ENCODE measurements at regions not wholly inside any gene's neighbourhood (a gene's known extent, or its start where the extent isn't known, plus 50 kb on each side); places are given as distances from the start of the nearest gene placed in this dataset.

GRCh38 chr18:55090564-55091188, 131.4 kb upstream of the CCDC68 start:
- peak; percentile 47 for DNase-seq (ENCODE audit: low read depth)

DNA sequence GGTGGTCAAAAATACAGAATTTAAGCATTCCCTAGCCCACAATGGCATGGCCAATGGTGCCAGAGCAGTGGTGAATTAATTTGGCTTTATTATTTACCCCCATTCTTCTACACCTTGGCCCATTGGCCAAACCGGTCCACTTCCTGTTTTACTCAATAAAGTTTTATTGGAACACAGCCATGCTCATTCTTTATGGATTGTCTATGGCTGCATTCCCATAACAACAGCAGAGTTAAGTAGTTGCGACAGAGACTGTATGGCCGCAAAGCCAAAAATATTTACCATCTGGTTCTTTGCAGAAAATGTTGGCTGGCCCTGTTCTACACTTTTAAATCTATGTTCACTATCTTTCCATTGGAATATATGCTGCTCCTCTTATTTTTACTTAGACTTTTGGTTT, 130.3 kb upstream of the CCDC68 start:
- DNase-seq (ENCODE audit: low read depth): no peak

GRCh38 chr18:55088561-55088960, 129.3 kb upstream of the CCDC68 start:
- no peak for DNase-seq (ENCODE audit: low read depth)

DNA sequence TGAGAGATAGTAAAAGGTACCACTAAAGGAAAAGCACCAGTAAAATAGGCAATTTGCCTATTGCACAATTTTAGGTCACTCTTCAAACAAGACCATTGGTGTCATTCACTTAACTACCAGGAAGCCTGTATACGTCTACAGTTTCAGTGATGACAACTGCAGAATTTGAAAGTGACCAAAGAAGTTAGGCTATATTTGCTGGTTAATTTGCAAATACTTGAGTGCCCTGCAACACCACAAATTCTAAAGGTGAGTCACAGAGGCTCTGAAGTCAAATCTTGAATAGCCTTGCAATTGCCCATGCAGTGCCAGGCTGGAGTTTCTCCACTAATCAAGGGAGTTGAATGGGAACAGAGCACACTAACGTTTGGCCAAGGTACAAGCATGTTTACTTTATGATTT, 128.7 kb upstream of the CCDC68 start:
- no peak for DNase-seq (ENCODE audit: low read depth)

GRCh38 chr18:55086906-55087305, 127.6 kb upstream of the CCDC68 start:
- DNase-seq (ENCODE audit: low read depth): no peak

- no peak for DNase-seq (ENCODE audit: low read depth)
Observed at GRCh38 chr18:55085557-55086285, 126.5 kb upstream of the CCDC68 start.

DNA sequence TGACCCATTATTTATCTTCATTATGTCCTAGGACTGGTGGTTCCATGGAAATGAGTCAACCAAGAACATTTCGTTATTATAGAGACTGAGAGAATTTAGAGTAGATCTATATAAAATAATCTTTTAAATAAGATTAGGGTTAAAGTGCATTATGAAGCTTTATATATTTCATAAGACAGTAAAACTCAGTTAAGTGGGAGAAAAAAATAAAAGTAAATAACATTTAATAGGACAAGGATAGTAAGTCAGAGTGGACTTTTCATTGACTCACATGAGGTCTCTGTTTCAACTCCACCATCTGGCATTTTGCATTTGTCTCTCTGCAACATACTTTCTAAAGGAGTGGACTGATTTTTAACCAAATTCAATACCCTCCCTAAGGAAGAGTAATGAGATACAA, 125.3 kb upstream of the CCDC68 start:
- DNase-seq (ENCODE audit: low read depth): no peak

DNA sequence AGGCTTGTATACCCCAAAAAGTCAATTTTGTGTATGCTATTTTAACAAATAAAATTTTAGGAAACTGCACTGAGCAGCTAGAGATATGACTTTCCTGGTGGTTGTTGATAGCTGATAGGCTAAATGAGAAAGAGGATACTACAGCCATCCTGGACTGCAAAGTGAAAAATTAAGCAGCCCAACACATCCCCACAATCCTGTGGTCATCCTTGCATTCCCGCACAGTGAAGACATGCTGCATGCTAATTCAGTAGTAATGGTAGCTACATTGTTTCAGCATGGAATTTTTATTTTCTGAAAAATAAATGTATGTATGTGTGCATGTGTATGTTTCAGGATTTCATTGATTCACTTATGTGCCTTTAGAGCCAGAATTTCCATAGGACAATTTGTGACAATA, 124.2 kb upstream of the CCDC68 start:
- DNase-seq (ENCODE audit: low read depth): peak; percentile 70

GRCh38 chr18:55079481-55080355, 120.5 kb upstream of the CCDC68 start:
- peak; percentile 21 for DNase-seq (ENCODE audit: low read depth)

GRCh38 chr18:55079067-55079466, 119.8 kb upstream of the CCDC68 start:
- no peak for DNase-seq (ENCODE audit: low read depth)

DNA sequence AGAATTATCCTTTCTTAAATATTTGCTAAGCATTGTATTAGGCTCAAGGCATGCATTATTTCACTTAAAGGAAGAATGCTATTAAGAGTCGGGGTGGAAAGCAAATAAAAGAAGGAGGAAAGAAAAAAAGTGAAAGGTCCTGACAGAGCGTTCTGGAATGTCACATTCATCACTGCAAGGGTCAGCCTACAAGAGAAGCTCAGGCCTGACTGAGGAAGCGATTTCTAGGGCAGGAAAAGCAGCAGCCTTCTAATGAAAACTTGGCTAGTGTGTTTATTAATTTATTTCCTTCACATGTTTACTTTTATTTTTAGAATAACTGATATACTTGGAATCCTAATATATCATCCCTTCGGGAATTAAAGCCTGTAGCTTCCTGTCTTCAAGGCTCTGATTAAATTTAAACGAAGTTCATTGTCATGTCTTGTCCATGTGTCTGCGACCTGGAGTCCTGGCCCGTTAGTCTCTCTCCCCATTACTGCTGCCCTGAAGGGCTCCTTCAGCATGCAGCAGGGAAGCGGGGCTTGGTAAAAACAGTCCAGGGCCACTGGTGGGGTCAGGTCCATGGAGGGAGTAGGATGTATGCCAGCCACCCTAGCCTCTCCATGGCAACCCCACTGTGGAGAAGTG, 119.2 kb upstream of the CCDC68 start:
- DNase-seq (ENCODE audit: low read depth): peak; percentile 27

GRCh38 chr18:55076643-55077218, 117.5 kb upstream of the CCDC68 start:
- DNase-seq (ENCODE audit: low read depth): no peak

DNA sequence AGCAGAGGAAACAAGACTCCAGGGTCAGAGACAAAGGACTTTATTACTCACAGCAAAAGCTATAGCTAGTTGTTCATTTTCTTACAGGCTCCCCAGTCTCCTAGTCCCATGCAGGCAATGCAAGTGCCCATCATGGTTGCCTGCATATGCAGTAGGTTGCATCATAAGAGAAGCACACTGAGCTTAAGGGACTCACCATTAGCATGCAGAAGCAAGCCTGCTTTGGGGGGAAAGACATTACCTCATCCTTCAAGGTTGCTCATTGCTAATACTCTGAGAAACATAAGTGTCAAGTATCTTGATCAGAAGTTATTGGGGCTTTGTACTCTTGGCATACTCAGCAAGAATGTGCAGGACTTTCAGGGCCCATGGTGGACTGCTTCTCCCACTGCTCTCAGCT, 114.6 kb upstream of the CCDC68 start:
- DNase-seq (ENCODE audit: low read depth): no peak

- no peak for DNase-seq (ENCODE audit: low read depth)
Observed at GRCh38 chr18:55073116-55073515, 113.9 kb upstream of the CCDC68 start.

GRCh38 chr18:55072698-55073097, 113.4 kb upstream of the CCDC68 start:
- DNase-seq (ENCODE audit: low read depth): no peak

DNA sequence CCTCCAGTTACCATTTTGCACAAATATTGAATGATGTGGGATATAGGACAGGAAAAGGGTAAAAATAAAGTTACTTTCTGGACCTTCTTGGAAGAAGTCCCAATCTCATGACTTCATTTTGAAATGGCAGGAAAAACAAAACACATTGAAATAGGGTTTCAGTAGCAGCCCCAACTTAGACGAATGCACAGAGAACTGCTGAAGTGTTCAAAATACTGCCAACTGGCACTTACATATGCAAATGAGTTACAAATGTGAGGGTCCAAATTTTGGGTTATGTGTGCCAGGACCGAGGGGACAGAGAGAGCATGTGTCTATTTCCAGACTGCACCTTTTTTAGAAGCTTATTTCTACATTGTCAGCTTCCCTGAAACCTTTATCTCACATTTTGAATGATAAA, 112.9 kb upstream of the CCDC68 start:
- no peak for DNase-seq (ENCODE audit: low read depth)

GRCh38 chr18:55069497-55069896, 110.2 kb upstream of the CCDC68 start:
- DNase-seq (ENCODE audit: low read depth): no peak

- no peak for DNase-seq (ENCODE audit: low read depth)
Observed at GRCh38 chr18:55064760-55065159, 105.5 kb upstream of the CCDC68 start.

DNA sequence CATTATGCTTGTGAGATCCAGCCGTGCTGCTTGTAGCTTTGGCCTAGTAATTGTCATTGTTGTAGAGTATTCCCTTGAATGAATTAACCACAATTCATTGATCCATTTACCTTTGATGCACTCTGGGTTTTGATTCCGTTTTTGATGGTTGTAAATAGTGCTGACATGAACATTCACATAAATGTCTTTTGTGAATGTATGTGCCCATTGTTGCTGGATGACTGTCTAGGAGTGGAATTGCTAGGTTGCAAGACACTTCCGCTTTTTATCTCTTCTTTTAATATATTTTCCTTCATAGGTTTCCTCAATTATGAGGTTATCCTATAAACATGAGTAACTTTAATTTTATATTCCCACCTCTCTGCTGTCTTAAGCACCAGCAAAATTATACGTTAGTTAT, 104.8 kb upstream of the CCDC68 start:
- DNase-seq (ENCODE audit: low read depth): no peak

GRCh38 chr18:55054021-55054990, 95.0 kb upstream of the CCDC68 start:
- DNase-seq (ENCODE audit: low read depth): peak; percentile 23

DNA sequence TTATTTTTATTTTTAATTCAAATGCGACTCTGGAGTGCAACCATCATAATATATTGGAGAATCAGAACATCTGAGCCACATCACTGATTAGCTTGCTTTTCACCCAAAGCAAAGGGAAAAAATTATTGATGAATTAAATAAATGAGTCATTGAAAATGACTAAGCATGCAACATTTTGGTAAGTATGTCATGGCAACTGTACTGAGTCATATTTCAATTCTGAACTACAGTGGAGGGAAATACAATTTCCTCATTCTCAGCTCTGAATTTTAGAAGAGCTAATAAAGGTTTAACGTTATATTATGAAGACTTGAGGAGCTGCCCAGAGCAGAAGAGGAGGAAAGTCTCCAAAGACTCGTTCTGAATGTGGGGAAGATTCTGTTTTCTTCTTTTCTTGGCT, 89.6 kb upstream of the CCDC68 start:
- peak; percentile 45 for DNase-seq (ENCODE audit: low read depth)
